Esophagus muscularis mucosa (tissue), 4 donors: ENCODE measurements at regions not wholly inside any gene's neighbourhood (a gene's known extent, or its start where the extent isn't known, plus 50 kb on each side); places are given as distances from the start of the nearest gene placed in this dataset.

Experiments
- EP300 ChIP-seq: sonication (generic); formaldehyde crosslinking; IDR thresholded peaks from one replicate; pipeline ENCODE4 v1.6.1; 2017; ENCODE audit warnings: antibody characterized with exemption
- POLR2A ChIP-seq: fragments of 450-650 bp; IDR thresholded peaks from one replicate; pipeline ENCODE4 v1.6.1; 2017; ENCODE audit warnings: antibody characterized with exemption, moderate library complexity, mild to moderate bottlenecking, low read depth
- TF ChIP-seq, protein P1 (sequence below), 3 experiments: fragments of 200-600 bp in 2 of 3; fragments of 450-650 bp in 1 of 3; sonication (generic) in 2 of 3; IDR thresholded peaks; one replicate each; pipeline ENCODE4 v1.5.1; 2017 to 2019; ENCODE audit warnings: antibody characterized with exemption in 3 of 3, mild to moderate bottlenecking in 2 of 3, moderate library complexity in 1 of 3

DNA sequence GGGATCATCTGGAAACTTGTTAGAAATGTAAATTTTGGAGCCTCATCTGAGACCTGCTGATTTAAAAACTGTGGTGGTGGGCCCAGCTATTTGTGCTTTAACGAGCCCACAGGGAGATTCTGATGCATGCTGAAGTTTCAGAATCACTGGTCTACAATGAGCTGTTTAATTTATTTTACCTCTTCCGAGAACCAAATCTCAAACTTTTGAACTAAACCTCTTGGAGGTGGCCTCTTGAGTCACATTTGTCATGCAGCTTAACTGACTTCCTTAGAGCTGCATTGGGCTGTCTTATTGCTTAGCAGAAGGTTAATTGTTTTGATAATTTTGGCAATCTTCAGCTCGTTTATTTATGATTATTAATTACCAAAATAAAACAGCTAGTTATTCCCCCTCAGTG, 112.1 kb upstream of the NPHP3 start:
- TF ChIP-seq EP300: no peak
- TF ChIP-seq, protein P1, sequence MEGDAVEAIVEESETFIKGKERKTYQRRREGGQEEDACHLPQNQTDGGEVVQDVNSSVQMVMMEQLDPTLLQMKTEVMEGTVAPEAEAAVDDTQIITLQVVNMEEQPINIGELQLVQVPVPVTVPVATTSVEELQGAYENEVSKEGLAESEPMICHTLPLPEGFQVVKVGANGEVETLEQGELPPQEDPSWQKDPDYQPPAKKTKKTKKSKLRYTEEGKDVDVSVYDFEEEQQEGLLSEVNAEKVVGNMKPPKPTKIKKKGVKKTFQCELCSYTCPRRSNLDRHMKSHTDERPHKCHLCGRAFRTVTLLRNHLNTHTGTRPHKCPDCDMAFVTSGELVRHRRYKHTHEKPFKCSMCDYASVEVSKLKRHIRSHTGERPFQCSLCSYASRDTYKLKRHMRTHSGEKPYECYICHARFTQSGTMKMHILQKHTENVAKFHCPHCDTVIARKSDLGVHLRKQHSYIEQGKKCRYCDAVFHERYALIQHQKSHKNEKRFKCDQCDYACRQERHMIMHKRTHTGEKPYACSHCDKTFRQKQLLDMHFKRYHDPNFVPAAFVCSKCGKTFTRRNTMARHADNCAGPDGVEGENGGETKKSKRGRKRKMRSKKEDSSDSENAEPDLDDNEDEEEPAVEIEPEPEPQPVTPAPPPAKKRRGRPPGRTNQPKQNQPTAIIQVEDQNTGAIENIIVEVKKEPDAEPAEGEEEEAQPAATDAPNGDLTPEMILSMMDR (IDR thresholded peaks at IDR 0.05): no peak
- TF ChIP-seq POLR2A: no peak
